Posterior cingulate gyrus (tissue), 11 donors: ENCODE measurements at regions not wholly inside any gene's neighbourhood (a gene's known extent, or its start where the extent isn't known, plus 50 kb on each side); places are given as distances from the start of the nearest gene placed in this dataset.

Experiments used
- DNase-seq, 10 donors: peaks; one replicate each; pipeline versions ENCODE4 v3.0.0 to v3.0.0-alpha.2; 2020 to 2021; ENCODE audit warnings: mixed read lengths in 3 of 10
- intact Hi-C: fragments of 100-400 bp; cut with DNase I; formaldehyde crosslinking; loops from one replicate; pipeline ENCODE4 v1.15.1; 2023

- DNase-seq = no peak
- intact Hi-C loops = no loop called here
These were observed 331.3 kb upstream of the CNTNAP5 start for GRCh38 chr2:123693836-123694235.

DNA sequence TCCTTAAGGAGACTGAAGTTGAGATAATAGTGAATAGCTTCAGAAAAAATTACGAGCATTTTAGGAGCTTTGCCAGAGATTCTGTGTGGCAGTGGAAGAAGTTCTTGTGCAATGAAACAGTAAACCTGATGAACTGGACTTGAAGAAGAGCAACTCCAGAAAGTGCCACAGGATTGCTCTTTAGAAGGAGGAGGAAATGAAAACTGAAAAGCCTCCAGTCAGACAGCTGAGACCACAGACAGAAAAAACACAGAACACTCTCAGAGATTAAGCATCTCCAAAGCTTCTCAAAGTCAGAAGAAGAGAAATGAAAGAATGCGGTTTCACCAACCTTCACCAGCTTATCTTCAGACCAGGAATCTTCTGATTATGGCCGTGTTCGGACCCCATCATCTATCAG lies 329.7 kb upstream of the CNTNAP5 start:
- intact Hi-C loops = no loop called here
- no peak for DNase-seq

DNA sequence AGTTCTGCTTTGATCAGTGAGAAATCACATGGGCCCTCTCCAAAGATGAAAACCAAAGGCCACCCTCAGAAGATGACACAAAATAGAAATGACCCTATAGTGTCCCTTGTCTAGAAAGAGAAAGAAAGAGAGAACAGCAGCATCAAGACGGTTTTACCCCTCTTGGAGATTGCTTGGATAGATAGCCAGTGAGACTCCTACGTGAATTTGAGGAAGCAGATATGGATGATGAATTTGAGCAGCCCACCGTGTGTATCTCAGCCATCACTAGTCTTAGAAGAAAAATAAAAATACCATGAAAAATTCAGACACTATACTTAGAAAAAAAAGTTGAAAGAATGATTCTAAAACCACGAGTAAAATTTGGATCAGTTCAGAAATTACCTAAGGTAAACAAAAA lies 329.1 kb upstream of the CNTNAP5 start:
- DNase-seq = no peak
- intact Hi-C loops = no loop called here

GRCh38 chr2:123696799-123697410 lies 328.2 kb upstream of the CNTNAP5 start:
- intact Hi-C loops = no loop called here
- no peak for DNase-seq

- DNase-seq = no peak
- intact Hi-C loops = no loop called here
These were observed 309.6 kb upstream of the CNTNAP5 start for GRCh38 chr2:123715467-123715982.

GRCh38 chr2:123717636-123718334 lies 307.3 kb upstream of the CNTNAP5 start:
- DNase-seq = no peak

DNA sequence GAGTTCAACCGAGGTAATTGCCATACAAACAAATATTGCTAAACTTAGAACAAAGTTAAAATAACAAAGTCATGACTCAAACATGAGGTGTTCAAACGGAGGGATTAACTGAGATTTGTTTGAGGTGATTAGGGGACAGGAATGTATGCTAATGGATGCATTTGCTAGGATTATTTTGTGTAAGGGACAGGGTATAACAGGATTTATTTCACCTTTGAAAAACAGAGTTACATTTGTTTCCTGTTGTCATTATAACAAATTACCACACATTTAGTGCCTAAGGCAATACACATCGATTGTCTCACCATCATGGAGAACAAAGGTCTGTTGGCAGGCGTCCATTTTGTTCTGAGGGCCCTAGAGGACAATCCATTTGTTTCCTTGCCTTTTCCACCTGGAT lies 304.3 kb upstream of the CNTNAP5 start:
- no peak for DNase-seq
- intact Hi-C loops = no loop called here

More at GRCh38 chr2:123717636-123718334, 307.3 kb upstream of the CNTNAP5 start:
- intact Hi-C loops = no loop called here

- intact Hi-C loops = no loop called here
- no peak for DNase-seq
These were observed 301.4 kb upstream of the CNTNAP5 start for GRCh38 chr2:123723706-123724105.

DNA sequence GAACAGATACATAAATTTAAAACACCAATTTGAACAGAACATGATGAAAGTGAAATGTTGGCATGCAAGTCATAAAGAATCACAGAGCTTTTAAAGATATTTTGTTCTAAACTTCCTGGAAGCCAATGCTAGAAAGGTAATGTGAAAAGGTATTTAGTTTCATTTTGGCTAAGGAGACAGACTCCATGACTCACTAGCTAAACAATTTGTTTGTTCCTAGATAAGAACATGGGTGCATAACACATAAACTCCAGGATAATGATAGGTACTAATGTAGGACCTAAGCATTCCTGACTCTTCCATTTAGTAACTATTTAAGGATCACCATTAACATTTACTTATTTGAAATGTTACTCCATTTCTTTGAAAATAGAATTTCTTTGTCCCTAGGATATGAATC lies 292.5 kb upstream of the CNTNAP5 start:
- intact Hi-C loops = no loop called here
- no peak for DNase-seq

DNA sequence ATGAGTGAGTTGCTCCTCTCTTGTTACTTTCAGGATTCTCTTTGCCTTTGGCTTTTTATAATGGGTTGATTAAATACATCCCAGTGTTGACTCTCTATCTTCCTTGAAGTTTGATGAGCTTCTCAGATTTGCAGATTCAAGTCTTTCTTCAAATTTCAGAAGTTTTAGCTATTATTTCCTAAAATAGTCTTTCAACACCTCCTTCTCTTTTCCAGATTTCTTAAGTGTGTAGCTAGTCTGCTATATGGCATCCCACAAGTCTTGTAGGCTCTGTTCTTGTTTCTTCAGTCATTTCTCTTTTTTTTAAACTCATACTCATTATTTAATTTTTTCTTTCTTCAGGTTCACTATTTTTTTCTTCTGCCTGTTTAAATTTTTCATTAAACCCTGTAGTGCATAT lies 287.7 kb upstream of the CNTNAP5 start:
- intact Hi-C loops = no loop called here
- DNase-seq = no peak

- DNase-seq = no peak
- intact Hi-C loops = no loop called here
These were observed 286.4 kb upstream of the CNTNAP5 start for GRCh38 chr2:123738643-123739042.

GRCh38 chr2:123746006-123746405 lies 279.1 kb upstream of the CNTNAP5 start:
- DNase-seq = no peak

GRCh38 chr2:123747326-123747725 lies 277.8 kb upstream of the CNTNAP5 start:
- DNase-seq = no peak
- intact Hi-C loops = no loop called here

More at GRCh38 chr2:123746006-123746405, 279.1 kb upstream of the CNTNAP5 start:
- intact Hi-C loops = no loop called here

GRCh38 chr2:123762221-123762620 lies 262.9 kb upstream of the CNTNAP5 start:
- intact Hi-C loops = no loop called here
- DNase-seq = no peak

DNA sequence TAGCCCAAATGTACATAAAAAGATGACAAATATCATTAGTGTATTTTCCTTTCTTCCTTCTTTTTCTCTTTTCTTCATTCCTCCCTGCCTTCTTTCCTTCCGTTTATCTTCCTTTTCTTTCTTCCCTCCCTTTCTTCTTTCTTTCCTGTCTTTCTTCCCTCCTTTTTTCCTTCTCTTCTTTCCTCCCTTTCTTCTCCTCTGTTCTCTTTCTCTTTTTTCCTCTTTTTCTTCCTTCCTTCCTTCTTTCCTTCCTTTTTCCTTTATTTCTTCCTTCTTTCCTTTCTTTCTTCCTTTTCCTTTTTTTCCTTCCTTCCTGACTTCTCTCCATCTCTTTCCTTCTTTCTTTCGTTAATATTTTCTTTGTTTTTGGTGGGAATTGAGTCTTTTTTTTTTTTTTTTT lies 256.9 kb upstream of the CNTNAP5 start:
- intact Hi-C loops = no loop called here
- DNase-seq = no peak

GRCh38 chr2:123769001-123769400 lies 256.1 kb upstream of the CNTNAP5 start:
- DNase-seq = no peak
- intact Hi-C loops = no loop called here

- intact Hi-C loops = no loop called here
- DNase-seq = peak in 1 of 10 donors; percentile 20
These were observed 253.9 kb upstream of the CNTNAP5 start for GRCh38 chr2:123770996-123771720.

DNA sequence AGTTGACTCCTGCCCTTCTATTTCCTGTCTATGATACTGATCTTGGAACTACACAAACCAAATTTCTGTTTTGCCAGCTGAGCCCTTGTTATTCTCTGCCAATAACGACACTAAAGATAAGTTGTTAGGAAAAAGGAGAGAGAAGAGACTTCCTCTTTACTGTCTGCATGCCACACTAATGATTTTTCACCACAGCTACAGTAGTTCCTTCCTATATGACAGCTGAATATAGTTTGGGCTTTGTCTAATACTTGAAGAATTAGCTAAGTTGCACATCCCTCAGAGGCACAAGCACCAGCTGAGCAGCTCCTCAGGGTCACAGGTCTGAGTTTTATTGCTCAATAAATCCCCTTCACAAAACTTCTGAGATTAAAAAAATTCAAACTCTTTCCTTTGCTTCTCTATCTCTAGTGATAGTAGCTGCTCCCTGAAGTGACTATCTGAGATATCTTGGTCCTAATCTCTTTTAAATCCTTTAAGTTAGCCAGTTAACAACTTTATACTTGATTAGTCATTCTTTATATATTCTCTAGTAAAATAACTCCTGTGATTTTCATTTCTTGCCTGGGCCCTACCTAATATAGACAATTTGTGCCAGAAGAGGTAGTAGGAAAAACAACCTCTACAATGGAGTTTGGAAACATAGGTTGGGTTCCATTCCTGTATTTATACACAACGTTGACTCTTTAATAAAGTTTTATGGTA lies 253.0 kb upstream of the CNTNAP5 start:
- intact Hi-C loops = no loop called here
- no peak for DNase-seq

DNA sequence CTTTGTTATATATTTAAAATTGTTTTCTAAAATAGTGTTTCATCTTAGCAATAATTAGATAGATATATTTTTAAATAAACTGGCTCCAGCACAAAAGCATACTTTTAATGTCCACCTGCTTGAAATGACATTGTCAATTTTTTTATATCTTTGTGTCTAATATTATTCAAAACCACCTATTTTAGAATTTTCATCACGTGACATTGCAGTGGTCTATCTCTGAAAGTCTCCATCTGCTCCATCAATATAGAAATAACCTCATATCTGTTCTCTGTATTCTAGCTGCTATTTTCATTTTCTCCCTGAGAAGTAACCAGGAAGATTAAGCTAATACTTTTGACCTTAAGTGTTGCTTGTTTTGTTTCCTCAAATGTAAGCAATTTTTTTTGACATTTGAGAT lies 248.0 kb upstream of the CNTNAP5 start:
- DNase-seq = no peak
- intact Hi-C loops = no loop called here

- no peak for DNase-seq
- intact Hi-C loops = no loop called here
These were observed 241.9 kb upstream of the CNTNAP5 start for GRCh38 chr2:123783164-123783563.

- no peak for DNase-seq
- intact Hi-C loops = no loop called here
These were observed 239.8 kb upstream of the CNTNAP5 start for GRCh38 chr2:123785332-123785731.
